GM12878 (cell line): ENCODE measurements at regions not wholly inside any gene's neighbourhood (a gene's known extent, or its start where the extent isn't known, plus 50 kb on each side); places are given as distances from the start of the nearest gene placed in this dataset.

Experiments used
- HDAC2 ChIP-seq: fragments of 200-600 bp; sonication (generic); IDR thresholded peaks from 2 replicates; pipeline ENCODE4 v1.6.1; 2017
- KLF5 ChIP-seq: fragments of 450-650 bp; IDR thresholded peaks from 2 replicates; pipeline ENCODE4 v1.6.1; 2014; ENCODE audit warnings: mild to moderate bottlenecking; ENCODE audit not compliant: partially characterized antibody
- POLR2A ChIP-seq: IDR thresholded peaks from 2 replicates; pipeline ENCODE4 v1.6.1; 2011; ENCODE audit warnings: low read depth, mild to moderate bottlenecking, low read length
- POU2F2 ChIP-seq: IDR thresholded peaks from 3 replicates; pipeline ENCODE4 v1.6.1; 2011; ENCODE audit warnings: low read depth, mild to moderate bottlenecking, low read length, borderline replicate concordance
- RCOR1 ChIP-seq: conservative IDR thresholded peaks from 2 replicates; pipeline ENCODE4 v1.6.1; 2012; ENCODE audit warnings: low read depth, low read length, improper control_type of control experiment
- STAT3 ChIP-seq: IDR thresholded peaks from 2 replicates; pipeline ENCODE4 v1.6.1; 2011; ENCODE audit warnings: low read depth, low read length, improper control_type of control experiment
- TARDBP ChIP-seq: IDR thresholded peaks from 2 replicates; pipeline ENCODE4 v1.6.1; 2016; ENCODE audit warnings: borderline replicate concordance
- TF ChIP-seq, protein P1 (sequence below), 3 experiments: IDR thresholded peaks in 2 of 3; conservative IDR thresholded peaks in 1 of 3; 2 replicates each; pipeline ENCODE4 v1.5.1; 2011; ENCODE audit warnings: low read depth in 3 of 3, low read length in 3 of 3, mild to moderate bottlenecking in 3 of 3, control low read depth in 2 of 3, moderate library complexity in 2 of 3, inconsistent platforms in 1 of 3, mixed read lengths in 1 of 3; ENCODE audit not compliant: control insufficient read depth in 2 of 3, insufficient read depth in 1 of 3; ENCODE audit errors: extremely low read depth in 1 of 3
- TF ChIP-seq, protein P2 (sequence below): IDR thresholded peaks from 2 replicates; pipeline ENCODE4 v1.6.1; 2011; ENCODE audit warnings: borderline replicate concordance, low read depth, mild to moderate bottlenecking, moderate library complexity, mixed read lengths, low read length; ENCODE audit not compliant: insufficient read depth; ENCODE audit errors: extremely low read length
- TF ChIP-seq, protein P3 (sequence below): fragments of 150-350 bp; IDR thresholded peaks from 2 replicates; pipeline ENCODE4 v1.6.1; 2016; ENCODE audit warnings: low read depth, low read length

DNA sequence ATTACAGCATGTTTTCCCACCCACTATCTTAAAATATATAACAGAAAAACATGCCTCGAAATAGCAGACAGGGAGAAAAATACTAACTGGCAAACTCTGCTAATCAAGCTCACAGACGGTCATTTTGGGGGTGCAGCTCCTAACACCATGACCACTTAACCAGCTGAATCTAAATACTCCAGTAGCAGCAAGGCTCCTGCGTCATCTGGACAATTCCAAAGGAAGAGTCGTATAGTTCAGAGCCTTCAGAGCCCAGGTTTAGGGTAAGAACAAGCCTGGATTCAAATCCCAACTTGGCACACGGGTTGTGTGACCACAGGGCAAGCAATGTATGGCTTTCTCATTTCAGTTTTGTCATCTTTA is 81.3 kb upstream of the COL21A1 start:
- TF ChIP-seq, protein P1, sequence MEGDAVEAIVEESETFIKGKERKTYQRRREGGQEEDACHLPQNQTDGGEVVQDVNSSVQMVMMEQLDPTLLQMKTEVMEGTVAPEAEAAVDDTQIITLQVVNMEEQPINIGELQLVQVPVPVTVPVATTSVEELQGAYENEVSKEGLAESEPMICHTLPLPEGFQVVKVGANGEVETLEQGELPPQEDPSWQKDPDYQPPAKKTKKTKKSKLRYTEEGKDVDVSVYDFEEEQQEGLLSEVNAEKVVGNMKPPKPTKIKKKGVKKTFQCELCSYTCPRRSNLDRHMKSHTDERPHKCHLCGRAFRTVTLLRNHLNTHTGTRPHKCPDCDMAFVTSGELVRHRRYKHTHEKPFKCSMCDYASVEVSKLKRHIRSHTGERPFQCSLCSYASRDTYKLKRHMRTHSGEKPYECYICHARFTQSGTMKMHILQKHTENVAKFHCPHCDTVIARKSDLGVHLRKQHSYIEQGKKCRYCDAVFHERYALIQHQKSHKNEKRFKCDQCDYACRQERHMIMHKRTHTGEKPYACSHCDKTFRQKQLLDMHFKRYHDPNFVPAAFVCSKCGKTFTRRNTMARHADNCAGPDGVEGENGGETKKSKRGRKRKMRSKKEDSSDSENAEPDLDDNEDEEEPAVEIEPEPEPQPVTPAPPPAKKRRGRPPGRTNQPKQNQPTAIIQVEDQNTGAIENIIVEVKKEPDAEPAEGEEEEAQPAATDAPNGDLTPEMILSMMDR (IDR thresholded peaks at IDR 0.05 in 2 of 3, conservative IDR thresholded peaks at IDR 0.05 in 1 of 3; ENCODE audit: control insufficient read depth in 2 of 3, extremely low read depth in 1 of 3, insufficient read depth in 1 of 3, low read depth in 3 of 3, low read length in 3 of 3), result no peak
- TF ChIP-seq, protein P2, sequence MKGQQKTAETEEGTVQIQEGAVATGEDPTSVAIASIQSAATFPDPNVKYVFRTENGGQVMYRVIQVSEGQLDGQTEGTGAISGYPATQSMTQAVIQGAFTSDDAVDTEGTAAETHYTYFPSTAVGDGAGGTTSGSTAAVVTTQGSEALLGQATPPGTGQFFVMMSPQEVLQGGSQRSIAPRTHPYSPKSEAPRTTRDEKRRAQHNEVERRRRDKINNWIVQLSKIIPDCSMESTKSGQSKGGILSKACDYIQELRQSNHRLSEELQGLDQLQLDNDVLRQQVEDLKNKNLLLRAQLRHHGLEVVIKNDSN, result no peak
- no peak for TF ChIP-seq KLF5
- no peak for TF ChIP-seq STAT3
- no peak for TF ChIP-seq RCOR1
- TF ChIP-seq TARDBP, result no peak
- TF ChIP-seq, protein P3, sequence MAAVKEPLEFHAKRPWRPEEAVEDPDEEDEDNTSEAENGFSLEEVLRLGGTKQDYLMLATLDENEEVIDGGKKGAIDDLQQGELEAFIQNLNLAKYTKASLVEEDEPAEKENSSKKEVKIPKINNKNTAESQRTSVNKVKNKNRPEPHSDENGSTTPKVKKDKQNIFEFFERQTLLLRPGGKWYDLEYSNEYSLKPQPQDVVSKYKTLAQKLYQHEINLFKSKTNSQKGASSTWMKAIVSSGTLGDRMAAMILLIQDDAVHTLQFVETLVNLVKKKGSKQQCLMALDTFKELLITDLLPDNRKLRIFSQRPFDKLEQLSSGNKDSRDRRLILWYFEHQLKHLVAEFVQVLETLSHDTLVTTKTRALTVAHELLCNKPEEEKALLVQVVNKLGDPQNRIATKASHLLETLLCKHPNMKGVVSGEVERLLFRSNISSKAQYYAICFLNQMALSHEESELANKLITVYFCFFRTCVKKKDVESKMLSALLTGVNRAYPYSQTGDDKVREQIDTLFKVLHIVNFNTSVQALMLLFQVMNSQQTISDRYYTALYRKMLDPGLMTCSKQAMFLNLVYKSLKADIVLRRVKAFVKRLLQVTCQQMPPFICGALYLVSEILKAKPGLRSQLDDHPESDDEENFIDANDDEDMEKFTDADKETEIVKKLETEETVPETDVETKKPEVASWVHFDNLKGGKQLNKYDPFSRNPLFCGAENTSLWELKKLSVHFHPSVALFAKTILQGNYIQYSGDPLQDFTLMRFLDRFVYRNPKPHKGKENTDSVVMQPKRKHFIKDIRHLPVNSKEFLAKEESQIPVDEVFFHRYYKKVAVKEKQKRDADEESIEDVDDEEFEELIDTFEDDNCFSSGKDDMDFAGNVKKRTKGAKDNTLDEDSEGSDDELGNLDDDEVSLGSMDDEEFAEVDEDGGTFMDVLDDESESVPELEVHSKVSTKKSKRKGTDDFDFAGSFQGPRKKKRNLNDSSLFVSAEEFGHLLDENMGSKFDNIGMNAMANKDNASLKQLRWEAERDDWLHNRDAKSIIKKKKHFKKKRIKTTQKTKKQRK, result no peak
- TF ChIP-seq POU2F2, result no peak
- no peak for TF ChIP-seq HDAC2
- TF ChIP-seq POLR2A, result no peak
